ENCODE measurements at regions not wholly inside any gene's neighbourhood (a gene's known extent, or its start where the extent isn't known, plus 50 kb on each side); places are given as distances from the start of the nearest gene placed in this dataset.

DNA sequence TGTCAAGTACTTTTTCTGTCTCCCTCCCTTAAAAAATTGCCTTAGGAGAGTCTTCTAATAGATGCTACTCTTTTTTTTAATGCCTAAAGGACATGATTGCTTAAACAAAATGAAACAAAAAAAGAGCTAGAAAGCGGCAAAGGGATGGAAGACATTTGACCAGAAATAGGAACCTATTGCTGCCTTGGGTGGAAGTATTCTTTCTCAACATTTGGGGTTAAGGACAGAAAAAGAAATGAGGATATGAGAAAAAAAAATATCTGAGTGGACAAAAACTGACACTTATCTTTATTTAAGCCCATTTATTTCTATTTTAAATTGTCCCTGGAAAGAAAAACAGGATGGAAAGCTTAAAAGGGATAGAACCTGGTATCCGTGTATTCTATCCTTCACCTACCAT, 664.9 kb upstream of the CITED2 start:
- DNase-seq (no peak), ATAC-seq (no peak)
- no peaks in the 10 kb centered on the region for H3K36me3 ChIP-seq
- H3K4me3 ChIP-seq, result no peak overlapping the region
- intact Hi-C loops (cut with DNase I; ENCODE audit: low total_unique reads) (no loop called here), in situ Hi-C loops (cut with MboI; ENCODE audit: low sequenced_read_pairs in 4 of 4) (no loop called here)
- H3K4me1 ChIP-seq, result peaks cover 12 to 14% of the 10 kb centered on the region in 2 donors
- no peak overlapping the region for H3K27ac ChIP-seq
- no peaks in the 10 kb centered on the region for H3K27me3 ChIP-seq
- no peak for TF ChIP-seq POLR2A (IDR thresholded peaks at IDR 0.05)
- no peak for TF ChIP-seq CTCF (IDR thresholded peaks at IDR 0.05 in 4 of 5, conservative IDR thresholded peaks at IDR 0.05 in 1 of 5)
- no peaks in the 10 kb centered on the region for H3K9me3 ChIP-seq

GRCh38 chr6:140036196-140036595, 661.7 kb upstream of the CITED2 start:
- Histone ChIP-seq H3K4me1 (no peaks in the 10 kb centered on the region), H3K4me3 (no peak overlapping the region), H3K27ac (no peak overlapping the region), H3K9me3 (no peaks in the 10 kb centered on the region), H3K27me3 (no peaks in the 10 kb centered on the region), H3K36me3 (no peaks in the 10 kb centered on the region)
- ATAC-seq (no peak), DNase-seq (no peak)
- TF ChIP-seq CTCF (IDR thresholded peaks at IDR 0.05 in 4 of 5, conservative IDR thresholded peaks at IDR 0.05 in 1 of 5) (no peak), POLR2A (IDR thresholded peaks at IDR 0.05) (no peak)
- intact Hi-C loops (cut with DNase I; ENCODE audit: low total_unique reads), result no loop called here
- in situ Hi-C loops (cut with MboI; ENCODE audit: low sequenced_read_pairs in 4 of 4), result no loop called here

DNA sequence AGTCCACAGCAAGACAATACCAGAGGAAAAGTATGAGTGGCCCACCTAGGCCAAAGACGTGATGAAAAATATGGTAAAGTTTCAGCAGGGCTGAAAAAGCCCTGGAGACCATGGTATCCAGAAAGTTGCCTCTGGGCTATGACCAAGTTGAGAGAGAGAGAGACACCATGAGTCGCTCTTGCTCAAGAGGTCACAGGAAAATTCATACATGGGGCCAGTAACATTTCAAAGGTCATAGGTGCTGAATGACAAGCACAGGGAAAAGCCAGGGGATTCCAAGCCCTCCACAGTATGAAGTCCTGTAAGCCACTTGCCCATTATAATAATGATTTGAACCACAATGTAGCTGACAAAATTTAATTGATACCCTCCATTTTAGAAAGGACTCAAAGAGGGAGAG, 657.7 kb upstream of the CITED2 start:
- no peaks in the 10 kb centered on the region for H3K9me3 ChIP-seq
- TF ChIP-seq POLR2A (IDR thresholded peaks at IDR 0.05) (no peak), CTCF (IDR thresholded peaks at IDR 0.05 in 4 of 5, conservative IDR thresholded peaks at IDR 0.05 in 1 of 5) (no peak)
- no peaks in the 10 kb centered on the region for H3K36me3 ChIP-seq
- no peaks in the 10 kb centered on the region for H3K27me3 ChIP-seq
- in situ Hi-C loops (cut with MboI; ENCODE audit: low sequenced_read_pairs in 4 of 4) (no loop called here), intact Hi-C loops (cut with DNase I; ENCODE audit: low total_unique reads) (no loop called here)
- H3K4me3 ChIP-seq, result no peak overlapping the region
- DNase-seq (no peak), ATAC-seq (no peak)
- no peak overlapping the region for H3K27ac ChIP-seq
- H3K4me1 ChIP-seq, result no peaks in the 10 kb centered on the region

- Histone ChIP-seq H3K4me3 (no peak overlapping the region), H3K27me3 (no peaks in the 10 kb centered on the region), H3K36me3 (no peaks in the 10 kb centered on the region), H3K4me1 (no peaks in the 10 kb centered on the region), H3K9me3 (no peaks in the 10 kb centered on the region), H3K27ac (no peak overlapping the region)
- intact Hi-C loops (cut with DNase I; ENCODE audit: low total_unique reads), result no loop called here
- in situ Hi-C loops (cut with MboI; ENCODE audit: low sequenced_read_pairs in 4 of 4), result no loop called here
- TF ChIP-seq POLR2A (IDR thresholded peaks at IDR 0.05) (no peak), CTCF (IDR thresholded peaks at IDR 0.05 in 4 of 5, conservative IDR thresholded peaks at IDR 0.05 in 1 of 5) (no peak)
- DNase-seq, result no peak
- ATAC-seq, result no peak
Measured at GRCh38 chr6:140029551-140029950, 655.1 kb upstream of the CITED2 start.

DNA sequence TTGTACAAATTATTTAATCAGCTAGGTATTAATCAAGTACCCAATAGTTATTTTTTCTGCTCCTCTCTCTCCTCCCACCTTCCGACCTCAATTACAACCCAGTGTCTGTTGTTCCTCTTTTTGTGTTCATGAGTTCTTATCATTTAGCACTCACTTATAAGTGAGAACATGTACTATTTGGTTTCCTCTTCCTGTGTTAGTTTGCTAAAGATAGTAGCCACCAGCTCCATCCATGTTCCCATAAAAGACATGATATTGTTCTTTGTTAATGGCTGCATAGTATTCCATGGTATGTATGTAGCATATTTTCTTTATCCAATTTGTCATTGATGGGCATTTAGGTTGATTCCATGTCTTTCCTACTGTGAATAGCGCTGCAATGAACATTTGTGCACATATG, 652.8 kb upstream of the CITED2 start:
- H3K9me3 ChIP-seq, result no peaks in the 10 kb centered on the region
- in situ Hi-C loops (cut with MboI; ENCODE audit: low sequenced_read_pairs in 4 of 4), result no loop called here
- ATAC-seq (no peak), DNase-seq (no peak)
- no peaks in the 10 kb centered on the region for H3K4me1 ChIP-seq
- intact Hi-C loops (cut with DNase I; ENCODE audit: low total_unique reads), result no loop called here
- H3K36me3 ChIP-seq, result no peaks in the 10 kb centered on the region
- TF ChIP-seq CTCF (IDR thresholded peaks at IDR 0.05 in 4 of 5, conservative IDR thresholded peaks at IDR 0.05 in 1 of 5) (no peak), POLR2A (IDR thresholded peaks at IDR 0.05) (no peak)
- H3K27me3 ChIP-seq, result no peaks in the 10 kb centered on the region
- H3K27ac ChIP-seq, result no peak overlapping the region
- no peak overlapping the region for H3K4me3 ChIP-seq
